Stimulated activated CD8-positive, alpha-beta memory T cell treated with anti-CD3 and anti-CD28 coated beads, Interleukin-15, amount 100 ng/mL, for 24 hours (primary cell): ENCODE measurements at regions not wholly inside any gene's neighbourhood (a gene's known extent, or its start where the extent isn't known, plus 50 kb on each side); places are given as distances from the start of the nearest gene placed in this dataset.
"Not testable (repeated sequence)": the region's sequence is repeated elsewhere in the genome, so short reads cannot be mapped to it uniquely, and the experiment has no call there.

Source experiments
- DNase-seq: peaks from one replicate; pipeline ENCODE4 v3.0.0-alpha.2; 2020; ENCODE audit warnings: low read depth

DNA sequence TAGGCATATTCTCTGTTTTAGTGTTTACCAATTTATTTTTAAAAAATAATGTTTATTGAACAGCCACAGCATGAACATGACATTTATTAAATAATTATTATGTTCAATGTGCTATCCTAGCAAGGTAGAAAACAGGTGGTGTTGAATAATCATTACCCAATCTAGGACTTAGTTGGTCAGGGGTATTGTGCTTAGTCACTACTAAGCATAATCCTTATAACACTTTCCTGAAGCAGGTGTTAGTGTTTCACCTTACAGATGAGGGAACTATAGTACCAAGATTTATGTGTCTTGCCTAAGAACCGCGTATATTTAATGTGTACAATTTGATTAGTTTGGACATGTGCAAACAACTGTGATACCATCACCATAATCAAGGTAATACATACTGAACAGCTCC lies 1387.2 kb upstream of the ACO1 start:
- DNase-seq, result no peak

DNA sequence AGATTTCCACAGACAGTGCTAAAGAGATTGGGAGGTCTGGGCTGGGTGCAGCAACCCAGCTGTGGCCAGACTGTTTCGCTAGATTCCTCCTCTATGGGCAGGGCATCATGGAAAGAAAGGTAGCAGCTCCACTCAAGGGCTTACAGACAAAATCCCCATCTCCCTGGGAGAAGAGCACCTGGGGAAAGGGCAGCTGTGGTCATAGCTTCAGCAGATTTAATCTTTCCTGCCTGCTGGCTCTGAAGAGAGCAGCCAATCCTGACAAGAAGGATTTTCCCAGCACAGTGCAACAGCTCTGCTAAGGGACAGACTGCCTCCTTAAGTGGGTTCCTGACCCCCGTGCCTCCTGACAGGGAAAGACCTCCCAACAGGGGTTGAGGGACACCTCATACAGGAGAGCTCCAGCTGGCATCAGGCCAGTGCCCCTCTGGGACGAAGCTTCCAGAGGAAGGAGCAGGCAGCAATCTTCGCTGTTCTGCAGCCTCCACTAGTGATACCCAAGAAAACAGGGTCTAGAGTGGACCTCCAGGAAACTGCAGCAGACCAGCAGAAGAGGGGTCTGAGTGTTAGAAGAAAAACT lies 1379.3 kb upstream of the ACO1 start:
- DNase-seq, result no peak

DNA sequence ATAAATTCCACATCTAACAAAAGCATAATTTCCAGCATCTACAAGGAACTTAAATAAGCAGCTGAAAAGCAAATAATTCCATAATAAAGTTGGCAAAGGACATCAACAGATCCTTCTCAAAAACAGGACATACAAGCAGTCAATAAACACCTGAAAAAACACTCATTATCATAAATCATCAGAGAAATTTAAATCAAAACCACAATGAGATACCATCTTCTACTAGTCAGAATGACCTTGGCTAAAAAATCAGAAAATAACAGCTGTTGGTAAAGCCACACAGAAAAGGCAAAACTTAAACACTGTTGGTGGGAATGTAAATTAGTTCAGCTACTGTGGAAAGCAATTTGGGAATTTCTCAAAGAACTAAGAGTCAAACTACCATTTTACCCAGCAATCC lies 1371.1 kb upstream of the ACO1 start:
- DNase-seq, result no peak

DNA sequence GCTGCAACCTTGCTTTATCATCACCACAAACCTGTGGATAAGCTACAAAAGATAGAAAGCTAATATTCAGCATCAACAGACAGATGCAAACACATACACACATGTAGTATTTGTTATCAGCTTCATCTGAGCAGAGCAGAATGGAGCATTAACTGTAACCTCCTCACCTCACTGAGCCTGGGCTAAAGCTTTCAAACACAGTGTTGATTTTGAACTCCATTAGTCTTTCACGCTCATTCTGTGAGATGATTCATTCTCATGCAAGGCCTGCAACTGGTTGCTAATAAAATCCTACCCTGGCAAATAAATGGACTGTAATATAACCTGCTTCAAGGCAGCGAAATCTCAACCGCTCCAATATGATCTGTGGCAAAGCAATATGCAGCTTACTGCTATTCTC lies 1360.6 kb upstream of the ACO1 start:
- no peak for DNase-seq

DNA sequence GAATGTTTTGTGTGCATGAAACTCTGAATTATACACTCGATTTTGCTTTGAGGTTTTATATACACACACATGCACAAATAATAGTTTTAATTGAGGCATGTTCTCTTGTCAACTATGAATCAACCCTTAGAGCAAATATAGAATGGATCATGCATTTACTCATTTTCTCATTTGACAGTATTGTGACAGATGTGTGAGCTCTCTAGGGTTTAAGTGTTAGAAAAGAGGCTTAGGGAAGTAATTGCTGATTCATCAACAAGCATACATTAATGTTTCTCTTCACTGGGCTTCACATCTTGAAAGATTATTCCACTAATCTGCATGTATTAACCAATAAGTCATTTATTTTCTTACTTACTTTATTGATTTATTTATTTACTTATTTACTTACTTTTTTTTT lies 1356.8 kb upstream of the ACO1 start:
- DNase-seq, result no peak

DNA sequence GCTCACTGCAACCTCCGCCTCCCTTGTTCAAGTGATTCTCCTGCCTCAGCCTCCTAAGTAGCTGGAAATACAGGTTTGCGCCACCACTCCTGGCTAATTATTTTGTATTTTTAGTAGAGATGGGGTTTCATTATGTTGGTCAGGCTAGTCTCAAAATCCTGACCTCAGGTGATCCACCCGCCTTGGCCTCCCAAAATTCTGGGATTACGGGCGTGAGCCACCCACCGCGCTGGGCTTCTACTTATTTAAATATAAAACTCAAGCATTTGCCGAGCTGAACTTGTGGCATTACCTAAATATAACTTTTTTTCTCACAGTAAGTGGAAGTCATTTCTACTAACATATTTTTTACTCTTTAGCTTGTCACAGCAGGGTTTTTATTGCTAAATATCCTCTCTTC lies 1356.3 kb upstream of the ACO1 start:
- no peak for DNase-seq

DNA sequence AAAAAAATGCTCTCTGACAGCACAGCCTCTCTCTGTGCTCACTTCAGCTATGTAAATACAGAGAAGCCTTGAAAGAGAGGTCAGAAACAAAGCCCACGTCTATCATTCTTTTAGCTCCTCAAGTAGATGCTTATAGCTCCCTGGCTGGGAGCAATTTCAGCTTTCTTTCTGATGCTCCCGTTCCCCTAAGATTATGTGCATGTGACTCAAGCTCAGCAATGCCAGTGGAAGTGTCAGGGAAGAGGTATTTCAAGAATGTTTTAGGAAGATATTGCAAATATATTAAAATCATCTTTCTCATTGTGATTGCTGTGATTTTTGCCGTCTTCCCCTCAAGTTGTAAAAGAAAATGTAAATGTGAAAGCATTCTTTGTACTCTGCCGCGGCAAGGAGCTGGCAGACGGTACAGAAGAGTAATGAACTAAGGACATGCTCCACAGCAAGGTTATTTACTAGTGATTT lies 1353.7 kb upstream of the ACO1 start:
- no peak for DNase-seq

DNA sequence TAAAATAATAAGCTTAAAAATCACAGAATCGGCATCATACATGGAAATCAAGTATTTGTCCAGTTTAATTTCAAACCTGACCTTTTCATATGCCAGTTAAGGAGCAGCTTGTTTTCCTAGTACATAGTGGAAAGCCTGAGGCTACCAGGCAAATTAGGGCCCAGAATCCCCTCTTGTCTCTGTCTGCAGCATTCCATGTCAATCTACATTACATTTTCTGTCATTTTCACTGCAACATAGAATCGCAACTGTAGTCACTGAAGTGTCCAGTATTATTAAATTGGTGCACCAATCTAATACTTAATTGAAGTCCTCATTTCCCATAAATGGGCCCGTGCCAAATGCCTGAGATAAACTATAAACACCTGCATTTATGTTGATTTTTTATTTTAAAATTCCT lies 1352.2 kb upstream of the ACO1 start:
- DNase-seq, result no peak

DNA sequence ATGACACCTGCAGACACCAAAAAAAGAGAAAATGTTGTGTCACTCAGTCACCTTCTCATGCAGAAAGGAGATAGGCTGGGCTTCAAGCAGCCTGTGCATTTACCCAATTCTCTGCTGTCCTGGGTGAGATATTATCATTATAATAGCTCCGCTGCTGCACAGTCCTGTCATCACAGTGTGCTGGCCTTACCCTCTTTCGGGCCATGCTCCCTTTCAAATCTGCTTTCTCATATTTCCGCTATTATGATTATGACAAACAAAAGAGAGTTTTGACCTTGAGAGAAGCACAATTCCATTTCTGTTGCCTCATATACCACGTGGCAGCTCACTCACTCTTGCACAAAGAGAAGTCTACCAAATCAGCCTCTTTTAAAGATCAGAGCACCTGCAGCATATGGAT lies 1350.1 kb upstream of the ACO1 start:
- DNase-seq, result no peak

DNA sequence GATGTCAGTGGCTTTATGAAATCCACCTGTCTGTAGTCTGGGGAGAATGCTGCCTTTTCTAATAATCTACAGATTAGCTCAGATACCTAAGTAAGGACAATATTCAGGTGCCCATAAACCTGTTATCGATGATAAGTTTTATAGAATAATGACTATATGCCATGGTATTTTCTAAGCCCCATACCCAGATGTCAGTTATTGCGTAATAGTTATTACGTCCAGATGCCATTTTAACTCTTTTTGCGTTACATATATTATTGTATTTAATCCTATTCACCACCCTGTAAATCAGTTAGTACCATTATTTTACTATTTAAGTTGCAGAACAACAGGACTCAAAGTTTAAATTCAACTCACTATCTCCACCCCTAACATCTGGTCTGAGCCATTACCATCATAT lies 1343.9 kb upstream of the ACO1 start:
- DNase-seq, result no peak

DNA sequence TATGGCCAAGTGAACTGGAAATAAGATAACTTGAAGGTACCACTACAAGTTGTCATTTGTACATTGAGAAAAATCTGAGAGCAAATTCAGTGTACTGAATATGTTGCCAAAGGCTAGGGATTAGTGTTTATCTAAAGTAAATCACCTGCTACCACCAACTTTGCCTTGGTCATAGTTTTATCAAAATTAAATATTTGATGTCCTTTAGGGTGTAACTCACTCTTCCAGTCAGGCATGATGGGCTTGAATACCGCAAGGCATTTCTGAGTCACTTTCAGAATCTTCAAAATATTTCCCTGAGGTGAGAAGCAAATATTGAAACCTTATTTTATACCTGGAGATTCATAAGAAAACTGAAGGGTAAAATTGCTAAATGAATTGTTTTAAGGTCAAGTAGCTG lies 1338.6 kb upstream of the ACO1 start:
- no peak for DNase-seq

DNA sequence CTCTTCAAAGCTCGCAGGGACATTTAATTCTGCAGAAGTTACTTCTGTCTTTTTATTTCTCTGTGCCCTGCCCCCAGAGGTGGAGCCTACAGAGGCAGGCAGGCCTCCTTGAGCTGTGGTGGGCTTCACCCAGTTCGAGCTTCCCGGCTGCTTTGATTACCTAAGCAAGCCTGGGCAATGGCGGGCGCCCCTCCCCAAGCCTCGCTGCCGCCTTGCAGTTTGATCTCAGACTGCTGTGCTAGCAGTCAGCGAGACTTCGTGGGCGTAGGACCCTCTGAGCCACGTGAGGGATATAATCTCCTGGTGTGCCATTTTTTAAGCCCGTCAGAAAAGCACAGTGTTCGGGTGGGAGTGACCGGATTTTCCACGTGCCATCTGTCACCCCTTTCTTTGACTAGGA lies 1322.9 kb upstream of the ACO1 start:
- DNase-seq, result not testable (repeated sequence)

DNA sequence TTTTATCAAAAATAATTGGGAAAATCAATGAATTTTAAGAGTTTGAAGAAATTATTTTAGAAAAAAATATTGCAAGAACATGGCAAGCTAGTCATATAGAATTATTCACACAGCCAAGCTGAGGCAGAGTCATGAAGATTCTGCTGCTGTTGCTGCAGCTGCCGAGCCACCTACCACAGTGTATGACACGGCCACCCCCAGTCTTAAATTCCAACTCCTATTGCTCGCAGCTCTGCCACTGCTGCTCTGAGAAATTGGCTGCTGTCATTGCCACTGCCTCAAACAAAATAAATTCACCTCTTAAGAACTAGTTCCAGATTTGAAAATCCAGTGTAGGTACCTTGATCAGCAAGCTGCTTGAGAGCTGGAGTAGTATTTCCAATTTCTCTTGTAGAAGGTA lies 1318.8 kb upstream of the ACO1 start:
- no peak for DNase-seq

DNA sequence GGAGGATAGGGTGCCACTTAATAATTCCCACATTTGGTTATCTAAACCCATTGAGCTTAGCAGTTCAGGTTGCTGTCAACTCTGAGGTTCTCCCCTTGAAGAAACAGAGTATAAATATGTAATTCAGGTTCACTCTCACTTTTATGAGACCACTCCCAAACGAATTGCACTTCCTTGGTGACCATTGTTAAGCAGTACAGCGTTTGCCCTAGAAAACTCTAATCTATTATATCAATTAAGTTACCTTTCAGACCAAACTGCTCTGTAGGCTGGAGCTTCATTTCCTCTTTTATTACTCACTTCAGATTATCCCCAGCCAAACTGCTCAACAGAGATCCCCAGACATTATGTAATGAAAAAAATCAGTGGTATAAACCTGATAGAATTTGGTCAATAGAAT lies 1317.0 kb upstream of the ACO1 start:
- DNase-seq, result no peak

DNA sequence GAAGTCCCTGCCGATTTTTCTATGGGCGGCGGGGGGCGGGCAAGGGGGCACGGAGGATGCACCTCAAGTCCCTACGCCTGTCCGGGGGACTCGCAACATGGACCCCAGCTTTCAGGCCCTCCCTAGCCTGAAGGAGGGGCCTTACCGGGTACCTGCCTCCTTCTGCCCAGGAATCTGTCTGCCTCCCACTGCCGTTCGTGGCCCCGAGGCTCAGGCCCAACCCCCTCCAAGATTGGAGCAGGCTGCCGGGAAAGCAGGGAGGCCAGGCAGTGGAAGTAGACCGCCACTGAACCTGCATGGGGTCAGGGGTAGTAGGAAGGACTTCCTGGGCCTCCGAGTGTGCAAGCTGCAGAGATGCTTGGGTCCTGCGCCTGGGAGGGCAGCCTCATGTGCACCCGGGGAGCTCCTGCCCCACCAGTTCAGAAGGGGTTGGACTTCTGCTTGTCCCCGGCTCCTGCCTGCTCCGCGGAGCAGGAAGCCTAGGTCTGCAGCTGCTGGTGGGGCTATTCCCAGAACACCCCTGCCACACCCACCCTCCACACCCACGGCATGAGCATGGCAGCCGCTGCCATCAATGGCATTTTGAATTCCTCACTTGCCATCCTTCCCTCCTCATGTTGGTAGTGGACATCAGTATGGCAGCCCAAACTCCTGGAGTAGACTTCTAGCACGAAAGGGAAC lies 1312.7 kb upstream of the ACO1 start:
- DNase-seq, result no peak

DNA sequence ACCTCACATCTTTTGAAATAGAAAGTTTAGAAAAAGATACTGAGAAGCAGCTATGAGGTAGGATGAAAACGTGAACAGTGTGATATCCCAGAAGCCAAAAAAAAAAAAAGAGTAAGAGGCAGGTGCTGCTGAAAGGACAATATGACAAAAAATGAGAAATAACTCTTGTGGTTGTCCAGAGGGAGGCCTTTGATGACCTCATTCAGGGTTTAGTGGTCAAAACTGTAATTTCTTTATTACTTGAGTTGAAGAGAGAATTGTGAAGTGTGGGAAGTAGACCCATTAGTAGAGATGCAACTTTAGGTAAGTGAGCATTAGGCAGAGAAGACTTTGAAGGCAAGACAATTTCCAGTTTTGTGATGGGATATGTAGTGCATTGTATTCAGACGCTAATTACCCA lies 1306.3 kb upstream of the ACO1 start:
- DNase-seq, result no peak

DNA sequence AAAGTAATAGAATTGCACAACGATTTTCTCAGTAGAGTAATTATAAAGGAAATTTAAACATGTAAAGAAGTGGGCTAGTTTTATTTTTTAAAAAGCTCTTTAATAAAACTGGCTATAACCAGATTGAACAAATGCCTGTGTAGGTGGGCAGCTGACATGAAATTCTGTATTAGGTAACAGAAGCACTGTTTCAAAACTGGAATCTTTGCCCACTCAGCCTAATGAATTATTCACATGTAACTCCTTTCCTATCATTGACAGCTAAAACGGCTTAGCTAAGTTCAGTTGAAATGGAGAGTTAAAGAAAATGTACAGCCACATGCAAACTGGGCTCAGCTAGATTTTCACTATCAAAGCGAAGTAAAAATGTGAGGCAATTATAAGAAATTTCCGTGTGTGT lies 1300.1 kb upstream of the ACO1 start:
- no peak for DNase-seq

DNA sequence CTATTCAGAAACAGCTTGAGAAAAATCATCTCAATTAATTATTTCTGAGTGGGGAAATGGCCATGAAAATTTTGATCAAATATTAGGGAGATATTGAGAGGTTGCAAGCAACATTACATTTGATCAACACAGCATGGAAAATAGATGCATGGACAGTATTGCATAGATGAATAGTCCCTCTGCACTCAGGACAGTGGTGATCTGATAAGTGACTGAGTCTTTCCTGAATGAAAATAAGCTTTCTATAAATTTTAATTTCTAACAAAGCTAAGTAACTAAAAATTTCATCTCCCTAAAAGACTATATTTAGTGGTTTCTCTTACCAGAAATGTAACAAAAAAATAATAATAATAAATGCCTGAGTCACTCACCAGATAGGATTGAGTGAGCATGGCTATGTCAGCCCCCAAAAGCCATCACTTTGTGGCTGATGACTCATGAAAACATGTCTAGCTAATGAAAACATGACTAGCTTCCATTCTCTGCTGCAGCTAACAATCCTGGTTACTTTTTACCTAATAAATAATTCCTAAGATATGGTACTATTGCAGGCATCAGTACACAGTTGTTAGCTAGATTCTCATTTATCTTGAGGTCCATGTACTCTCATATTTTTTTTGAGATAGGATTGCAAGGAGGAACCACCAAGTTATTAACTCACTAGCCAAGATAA lies 1294.8 kb upstream of the ACO1 start:
- DNase-seq, result no peak

DNA sequence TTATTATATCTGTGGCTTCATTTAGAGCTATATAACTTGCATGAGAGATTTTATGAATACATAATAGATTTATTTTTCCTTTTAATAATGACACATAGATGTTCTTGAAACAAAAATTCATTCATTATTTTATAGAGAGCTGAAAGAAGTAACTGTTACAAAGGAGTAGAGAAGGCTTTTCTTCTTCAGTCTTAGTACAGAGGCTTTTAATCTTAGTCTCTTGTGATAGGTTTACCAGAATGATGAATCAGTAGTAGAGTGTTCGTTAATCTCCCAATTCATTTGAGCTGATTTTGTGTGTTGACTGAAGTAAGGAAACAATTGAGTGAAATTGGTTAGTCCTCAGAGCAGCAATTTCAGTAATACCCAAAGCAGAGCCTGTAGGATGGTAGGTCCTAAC lies 1284.1 kb upstream of the ACO1 start:
- DNase-seq, result no peak

DNA sequence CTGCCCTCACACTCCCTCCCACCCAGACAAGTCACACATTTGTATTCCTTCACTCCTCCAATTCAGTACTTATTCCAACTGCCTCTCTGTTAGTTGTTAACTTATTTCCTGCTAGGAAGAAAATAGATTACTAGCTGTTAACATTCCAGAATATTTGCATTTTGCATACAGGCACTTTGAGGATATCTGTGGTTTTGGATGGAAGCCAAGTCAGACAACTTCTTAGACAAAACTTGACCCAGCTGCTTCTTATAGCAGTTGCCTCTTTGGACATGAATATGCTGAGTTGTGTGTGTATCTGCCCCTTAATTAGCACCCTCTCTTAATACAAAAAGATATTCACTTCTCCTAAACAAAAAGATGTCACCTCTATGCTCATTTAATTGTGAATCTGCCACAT lies 1280.6 kb upstream of the ACO1 start:
- no peak for DNase-seq

DNA sequence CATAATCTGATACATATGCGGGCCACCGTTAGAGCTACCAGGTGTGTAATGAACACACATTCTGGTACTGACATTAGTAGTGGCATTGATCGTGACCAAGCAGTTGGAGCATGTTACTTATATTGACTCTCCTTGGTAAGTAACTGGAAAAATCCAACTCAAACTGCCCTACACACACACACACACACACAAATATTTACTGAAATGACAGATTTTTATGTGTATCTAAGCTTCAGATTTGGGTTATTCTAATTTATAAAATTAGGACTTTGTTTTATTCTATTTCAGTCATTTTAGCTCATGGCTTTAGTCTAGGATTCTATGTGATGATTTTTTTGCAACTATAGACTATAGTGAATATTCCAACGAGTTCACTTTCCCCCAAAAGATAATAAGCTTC lies 1280.2 kb upstream of the ACO1 start:
- DNase-seq, result no peak

DNA sequence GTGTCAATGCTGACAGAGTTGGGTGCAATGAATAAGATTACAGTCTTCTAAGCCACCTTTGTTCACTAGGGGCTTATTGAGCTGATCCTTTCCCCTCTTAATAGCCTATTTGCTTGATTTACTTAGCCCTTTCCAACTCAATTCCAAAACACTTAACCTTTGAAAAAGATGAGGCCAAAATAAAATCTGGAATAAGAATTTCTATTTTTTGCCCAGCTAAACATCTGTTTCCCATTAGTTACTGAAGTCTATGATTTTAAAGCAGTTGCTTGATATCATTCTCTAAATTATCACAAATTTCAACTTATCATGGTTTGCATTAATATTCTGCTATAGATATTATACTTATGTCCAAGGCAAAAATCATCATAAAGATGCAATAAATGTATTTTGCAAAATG lies 1272.0 kb upstream of the ACO1 start:
- no peak for DNase-seq

DNA sequence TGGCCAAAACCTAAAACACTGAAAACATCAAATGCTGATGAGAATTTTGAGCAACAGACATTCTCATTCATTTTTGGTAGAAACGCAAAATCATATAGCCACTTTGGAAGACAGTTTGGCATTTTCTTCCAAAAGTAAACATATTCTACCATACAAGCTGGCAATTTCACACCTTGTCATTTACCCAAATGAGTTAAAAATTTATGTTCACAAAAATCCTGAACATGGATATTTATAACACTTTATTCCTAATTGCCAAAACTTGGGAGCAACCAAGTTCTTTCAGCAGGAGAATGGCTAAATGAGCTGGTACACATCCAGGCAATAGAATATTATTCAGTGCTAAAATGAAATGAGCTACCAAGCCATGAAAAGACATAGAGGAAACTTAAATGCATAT lies 1270.1 kb upstream of the ACO1 start:
- no peak for DNase-seq
